K562 (cell line): ENCODE measurements at regions not wholly inside any gene's neighbourhood (a gene's known extent, or its start where the extent isn't known, plus 50 kb on each side); places are given as distances from the start of the nearest gene placed in this dataset.
"Not testable (repeated sequence)": the region's sequence is repeated elsewhere in the genome, so short reads cannot be mapped to it uniquely, and the experiment has no call there.

ENCODE experiments used
- ATAC-seq: fragments of 200-7000 bp; cut with Tn5 transposase; 3 replicates; pipeline ENCODE4 v1.9.1; 2020; ENCODE audit warnings: moderate library complexity
- BruUV-seq: library from RNA; stranded (reverse); fragments of 400-500 nt; replicated peaks from 2 replicates; lab custom pipeline; 2021; lab: Mats Ljungman, UMichigan
- CTCF ChIA-PET: fragments of 300-600 bp; formaldehyde crosslinking; extraction: SDS; loops from one replicate; lab custom pipeline; 2021; ENCODE audit warnings: low intra/inter-chr PET ratio; lab: Yijun Ruan, JAX
- POLR2A ChIA-PET: fragments of 300-600, 350-650 bp; sonication (Branson Sonifier 250); formaldehyde crosslinking; extraction: SDS; loops from one replicate; lab custom pipeline; 2021; ENCODE audit warnings: antibody characterized with exemption, inconsistent platforms; lab: Yijun Ruan, JAX
- DNase-seq, 4 experiments: peaks; one replicate each; pipeline versions ENCODE4 v3.0.0 to v3.0.0-alpha.2; 2011 to 2018; ENCODE audit warnings: low spot score in 3 of 4, mixed read lengths in 3 of 4; ENCODE audit errors: extremely low read depth in 1 of 4
- FAIRE-seq: peaks from 2 replicates; lab custom pipeline; 2011; peaks lifted over from hg19 to GRCh38; lab: Jason Lieb, UNC
- H2AFZ ChIP-seq: 2 replicates; pipeline ENCODE4 v1.6.0; 2011; ENCODE audit warnings: low read depth, low read length, control low read depth, inconsistent platforms
- H3K27ac ChIP-seq: fragments of 200-600 bp; 3 replicates; pipeline ENCODE4 v1.8.0; 2011; ENCODE audit warnings: low read depth, mild to moderate bottlenecking, control low read depth, inconsistent platforms, low read length, moderate library complexity, mixed read lengths; ENCODE audit errors: extremely low read depth
- H3K27me3 ChIP-seq, 2 experiments: fragments of 300-600 bp in 1 of 2; 2 replicates in 1 of 2; 3 replicates in 1 of 2; pipeline versions ENCODE4 v1.6.0 to v1.8.0; 2011; ENCODE audit warnings: inconsistent platforms in 2 of 2, low read length in 2 of 2, mild to moderate bottlenecking in 1 of 2, mixed read lengths in 1 of 2, moderate library complexity in 1 of 2; ENCODE audit not compliant: control insufficient read depth in 2 of 2, insufficient read depth in 2 of 2
- H3K36me3 ChIP-seq: fragments of 300-600 bp; 3 replicates; pipeline ENCODE4 v1.8.0; 2011; ENCODE audit warnings: mild to moderate bottlenecking, low read length, inconsistent platforms; ENCODE audit not compliant: control insufficient read depth, insufficient read depth
- H3K4me1 ChIP-seq, 2 experiments: fragments of 200-600 bp in 1 of 2; replicated peaks in 1 of 2; 2 replicates in 1 of 2; 3 replicates in 1 of 2; pipeline versions ENCODE4 v1.5.1 to v1.8.0; 2011; ENCODE audit warnings: inconsistent platforms in 2 of 2, low read length in 2 of 2, mild to moderate bottlenecking in 1 of 2, mixed read lengths in 1 of 2, moderate library complexity in 1 of 2; ENCODE audit not compliant: control insufficient read depth in 2 of 2, insufficient read depth in 2 of 2
- H3K4me2 ChIP-seq: 2 replicates; pipeline ENCODE4 v1.6.1; 2011; ENCODE audit warnings: low read length, control low read depth, inconsistent platforms, mixed read lengths; ENCODE audit not compliant: insufficient read depth
- H3K4me3 ChIP-seq: fragments of 200-600 bp; sonication (generic), shearing (Covaris generic); 2 replicates; pipeline ENCODE4 v1.5.1; 2016; ENCODE audit warnings: control low read depth, inconsistent platforms
- H3K79me2 ChIP-seq: fragments of 200-600 bp; 3 replicates; pipeline ENCODE4 v1.8.0; 2011; ENCODE audit warnings: low read length, inconsistent platforms; ENCODE audit not compliant: control insufficient read depth, insufficient read depth
- H3K9ac ChIP-seq, 2 experiments: 2 replicates each; pipeline versions ENCODE4 v1.6.0 to v1.6.1; 2011; ENCODE audit warnings: low read depth in 2 of 2, low read length in 2 of 2, control low read depth in 1 of 2, inconsistent platforms in 1 of 2, mild to moderate bottlenecking in 1 of 2, mixed read lengths in 1 of 2; ENCODE audit not compliant: insufficient read depth in 1 of 2
- H3K9me1 ChIP-seq: one replicate; pipeline ENCODE4 v1.6.0; 2011; ENCODE audit warnings: inconsistent platforms, mild to moderate bottlenecking, low read length, moderate library complexity; ENCODE audit not compliant: control insufficient read depth, insufficient read depth
- H3K9me3 ChIP-seq: replicated peaks from 2 replicates; pipeline ENCODE4 v1.5.1; 2011; ENCODE audit warnings: low read depth, low read length, inconsistent platforms; ENCODE audit not compliant: control insufficient read depth, insufficient read depth
- H4K20me1 ChIP-seq: replicated peaks from 2 replicates; pipeline ENCODE4 v1.6.1; 2011; ENCODE audit warnings: low read length, inconsistent platforms, mixed read lengths; ENCODE audit not compliant: control insufficient read depth, insufficient read depth
- CEBPG ChIP-seq, 3 experiments: fragments of 200-800 bp in 1 of 3; sonication (Bioruptor generic) in 1 of 3; sonication (generic) in 1 of 3; formaldehyde crosslinking in 1 of 3; IDR thresholded peaks in 2 of 3; conservative IDR thresholded peaks in 1 of 3; 2 replicates each; pipeline versions ENCODE4 v1.6.1 to v1.8.0; 2016 to 2022; ENCODE audit warnings: missing compliant biosample characterization in 2 of 3, missing genetic modification characterization in 2 of 3, mild to moderate bottlenecking in 1 of 3, missing genetic modification reagents in 1 of 3
- DACH1 ChIP-seq: fragments of 450-650 bp; IDR thresholded peaks from 2 replicates; pipeline ENCODE4 v1.6.1; 2018; ENCODE audit not compliant: partially characterized antibody
- NCOA4 ChIP-seq: fragments of 450-650 bp; IDR thresholded peaks from 2 replicates; pipeline ENCODE4 v1.6.1; 2018; ENCODE audit warnings: mild to moderate bottlenecking; ENCODE audit not compliant: partially characterized antibody
- TCF3 ChIP-seq: sonication (generic); formaldehyde crosslinking; IDR thresholded peaks from 2 replicates; pipeline ENCODE4 v1.4.0; 2020; ENCODE audit warnings: mild to moderate bottlenecking, missing genetic modification reagents
- ZBTB8A ChIP-seq: fragments of 450-650 bp; IDR thresholded peaks from 2 replicates; pipeline ENCODE4 v1.6.1; 2018; ENCODE audit warnings: mild to moderate bottlenecking, moderate library complexity; ENCODE audit not compliant: partially characterized antibody
- ZNF280B ChIP-seq: fragments of 250-450 bp; sonication (Bioruptor Pico); IDR thresholded peaks from 2 replicates; pipeline ENCODE4 v1.5.1; 2021; ENCODE audit warnings: mild to moderate bottlenecking
- WGBS: fragments of 100-300 bp; shearing (Covaris generic); methylation state at CpG from one replicate; pipeline ENCODE4 v1.1.6; 2016; ENCODE audit warnings: low coverage, mixed read lengths; ENCODE audit not compliant: insufficient coverage; ENCODE audit errors: missing lambda C conversion rate; 5-methylcytosine and 5-hydroxymethylcytosine counted together
- in situ Hi-C: fragments of 300-500 bp; cut with MboI; formaldehyde crosslinking; loops from 4 replicates; pipeline ENCODE4 v1.15.0; 2018; ENCODE audit warnings: inconsistent platforms, mixed read lengths
- intact Hi-C: fragments of 100-400 bp; cut with micrococcal nuclease; formaldehyde crosslinking; loops from 2 replicates; pipeline ENCODE4 v1.14.2; 2022

- no peak for TF ChIP-seq CEBPG (CRISPR knock-in tag; IDR thresholded peaks at IDR 0.05)
- TF ChIP-seq CEBPG (tag; conservative IDR thresholded peaks at IDR 0.05 in 1 of 2, IDR thresholded peaks at IDR 0.05 in 1 of 2) = no peak
- TF ChIP-seq ZNF280B (CRISPR knock-in tag) = no peak
- TF ChIP-seq NCOA4 = no peak
- no peak for TF ChIP-seq TCF3
- TF ChIP-seq ZBTB8A = no peak
- TF ChIP-seq DACH1 = no peak
- TF ChIP-seq, all 486 proteins: peak for 0
- FAIRE-seq (no peak), DNase-seq (no peak), ATAC-seq (no peak)
- H3K4me3 ChIP-seq = no peak overlapping the region
- POLR2A ChIA-PET = no interaction called here
- BruUV-seq = no TSS peak
- no peak overlapping the region for H3K27ac ChIP-seq
- WGBS = 0% methylated on average over 1 of the region's 1 CpG
- CTCF ChIA-PET = no interaction called here
- no peaks in the 10 kb centered on the region for H3K9me1 ChIP-seq
- intact Hi-C loops (no loop called here), in situ Hi-C loops (no loop called here)
- H3K27me3 ChIP-seq = no peaks in the 10 kb centered on the region
- H3K4me2 ChIP-seq = no peak overlapping the region
- no peak overlapping the region for H3K9ac ChIP-seq
- no peaks in the 10 kb centered on the region for H3K36me3 ChIP-seq
- no peak overlapping the region for H2AFZ ChIP-seq
- H3K79me2 ChIP-seq = no peaks in the 10 kb centered on the region
- H3K9me3 ChIP-seq = no peaks in the 10 kb centered on the region
- H4K20me1 ChIP-seq = no peaks in the 10 kb centered on the region
- no peaks in the 10 kb centered on the region for H3K4me1 ChIP-seq
These were observed 69.9 kb upstream of the ADGRL2 start for GRCh38 chr1:81730881-81731280.

DNA sequence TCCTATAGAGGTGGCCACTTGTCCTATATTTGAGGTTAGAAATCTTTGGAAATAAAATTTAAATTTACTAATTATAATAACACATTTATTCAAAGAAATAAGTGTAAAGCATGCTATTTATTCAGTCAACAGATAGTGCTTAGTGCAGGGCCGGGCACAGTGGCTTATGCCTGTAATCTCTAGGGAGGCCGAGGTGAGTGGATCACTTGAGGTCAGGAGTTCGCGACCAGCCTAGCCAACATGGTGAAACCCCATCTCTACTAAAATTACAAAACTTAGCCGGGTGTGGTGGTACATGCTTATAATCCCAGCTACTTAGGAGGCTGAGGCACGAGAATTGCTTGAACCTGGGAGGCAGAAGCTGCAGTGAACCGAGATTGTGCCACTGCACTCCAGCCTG is 70.4 kb upstream of the ADGRL2 start:
- H3K27ac ChIP-seq, H3K27me3 ChIP-seq, POLR2A ChIA-PET, H3K4me1 ChIP-seq, H3K36me3 ChIP-seq, intact Hi-C loops, in situ Hi-C loops, ATAC-seq, H3K4me3 ChIP-seq, H3K4me2 ChIP-seq, H2AFZ ChIP-seq, H3K9me3 ChIP-seq, H3K9ac ChIP-seq, BruUV-seq, FAIRE-seq, CTCF ChIA-PET, H4K20me1 ChIP-seq, H3K79me2 ChIP-seq, DNase-seq, H3K9me1 ChIP-seq: not testable (repeated sequence)
- WGBS = 0% methylated on average over 7 of the region's 7 CpGs
